NCI-H2196 treated with DMSO at 0.1 percent for 48 hours (cell line): ENCODE measurements at regions not wholly inside any gene's neighbourhood (a gene's known extent, or its start where the extent isn't known, plus 50 kb on each side); places are given as distances from the start of the nearest gene placed in this dataset.
"Not testable (repeated sequence)": the region's sequence is repeated elsewhere in the genome, so short reads cannot be mapped to it uniquely, and the experiment has no call there.

Experiments used
- DNase-seq: peaks from one replicate; lab custom pipeline; 2025; ENCODE audit not compliant: unreplicated experiment; lab: John Stamatoyannopoulos, UW

DNA sequence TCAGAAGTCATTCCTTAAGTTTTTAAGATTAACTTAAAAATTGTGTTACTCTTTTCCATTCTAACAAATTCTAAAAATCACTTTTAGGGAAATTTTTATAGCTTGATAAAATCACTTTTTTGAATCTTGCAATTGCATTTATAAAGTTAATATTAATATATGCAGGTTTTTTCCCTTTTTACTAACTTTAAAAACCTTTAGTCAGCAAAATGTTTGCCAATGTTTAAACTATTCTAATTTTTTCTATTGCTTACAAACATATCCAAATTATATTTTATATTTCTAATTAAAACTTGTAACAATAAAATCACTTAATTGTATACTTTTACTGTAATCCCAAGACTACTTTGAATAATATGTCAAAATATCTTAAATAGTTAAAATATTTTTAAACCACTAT lies 839.4 kb downstream of the TBL1XR1 start:
- DNase-seq = no peak

GRCh38 chr3:176354843-176355242 lies 842.4 kb downstream of the TBL1XR1 start:
- no peak for DNase-seq

DNA sequence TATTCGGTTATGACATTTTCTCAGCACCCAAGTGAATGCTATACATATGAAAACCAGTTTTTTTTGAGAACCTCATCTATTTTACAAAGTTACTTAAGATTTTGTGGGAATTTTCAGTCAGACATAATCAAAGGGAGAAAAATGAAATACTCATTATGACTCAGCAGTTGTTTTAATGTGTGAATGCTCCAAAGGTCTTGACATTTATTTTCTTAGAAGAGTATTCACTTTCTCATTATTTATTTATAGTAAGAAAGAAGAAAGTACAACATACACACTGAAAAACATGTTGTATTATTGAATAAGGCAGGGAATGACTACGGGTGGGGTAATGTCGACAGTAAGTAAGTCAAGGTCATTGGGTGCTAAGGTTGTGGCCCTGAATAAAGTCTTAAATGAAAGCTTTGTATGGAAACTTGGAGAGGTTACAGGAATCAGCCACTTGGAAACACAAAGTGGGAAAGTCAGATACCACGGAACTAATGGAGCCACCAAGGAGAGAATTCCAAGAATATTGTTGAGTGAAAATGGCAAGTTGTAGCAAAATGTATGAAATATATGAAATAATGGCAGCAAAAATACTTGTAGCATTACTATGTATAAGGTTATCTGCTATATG lies 844.5 kb downstream of the TBL1XR1 start:
- DNase-seq = no peak

- no peak for DNase-seq
These were observed 845.9 kb downstream of the TBL1XR1 start for GRCh38 chr3:176351408-176351807.

GRCh38 chr3:176349706-176350105 lies 847.6 kb downstream of the TBL1XR1 start:
- no peak for DNase-seq

- DNase-seq = no peak
These were observed 849.7 kb downstream of the TBL1XR1 start for GRCh38 chr3:176347424-176348146.

DNA sequence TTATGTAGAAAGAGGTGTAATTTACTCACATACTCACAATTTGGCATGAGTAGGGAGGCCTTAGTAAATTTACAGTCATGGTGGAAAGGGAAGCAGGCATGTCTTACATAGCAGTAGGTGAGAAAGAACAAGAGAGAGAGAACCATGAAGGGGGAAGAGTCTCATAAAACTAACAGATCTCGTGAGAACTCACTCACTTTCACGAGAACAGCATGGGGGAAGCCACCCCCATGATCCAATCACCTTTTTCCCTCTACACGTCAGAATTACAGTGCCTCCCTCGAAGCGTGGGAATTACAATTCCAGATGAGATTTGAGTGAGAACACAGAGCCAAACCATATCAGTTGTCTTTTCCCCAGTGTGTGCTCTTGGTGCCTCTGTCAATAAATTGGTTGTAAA lies 855.3 kb downstream of the TBL1XR1 start:
- no peak for DNase-seq

- no peak for DNase-seq
These were observed 868.6 kb downstream of the TBL1XR1 start for GRCh38 chr3:176328666-176329065.

DNA sequence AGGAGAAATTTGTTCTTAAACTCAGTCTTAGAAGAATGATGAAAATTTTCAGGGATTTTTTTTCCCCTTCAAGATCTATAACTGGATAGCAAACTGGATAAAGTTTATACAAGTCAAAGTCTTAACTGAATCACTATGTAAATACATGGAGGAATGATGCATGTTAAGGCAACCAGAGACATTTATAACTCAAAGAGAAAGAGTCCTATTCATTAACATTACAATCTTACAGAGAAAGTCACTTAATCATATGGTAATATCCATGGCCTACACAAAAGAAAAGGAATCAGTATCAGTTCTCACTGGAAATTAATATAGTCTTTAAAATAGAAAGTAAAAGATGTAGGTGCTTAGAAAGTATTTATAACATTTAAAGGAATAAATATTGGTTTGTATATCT lies 869.1 kb downstream of the TBL1XR1 start:
- no peak for DNase-seq

DNA sequence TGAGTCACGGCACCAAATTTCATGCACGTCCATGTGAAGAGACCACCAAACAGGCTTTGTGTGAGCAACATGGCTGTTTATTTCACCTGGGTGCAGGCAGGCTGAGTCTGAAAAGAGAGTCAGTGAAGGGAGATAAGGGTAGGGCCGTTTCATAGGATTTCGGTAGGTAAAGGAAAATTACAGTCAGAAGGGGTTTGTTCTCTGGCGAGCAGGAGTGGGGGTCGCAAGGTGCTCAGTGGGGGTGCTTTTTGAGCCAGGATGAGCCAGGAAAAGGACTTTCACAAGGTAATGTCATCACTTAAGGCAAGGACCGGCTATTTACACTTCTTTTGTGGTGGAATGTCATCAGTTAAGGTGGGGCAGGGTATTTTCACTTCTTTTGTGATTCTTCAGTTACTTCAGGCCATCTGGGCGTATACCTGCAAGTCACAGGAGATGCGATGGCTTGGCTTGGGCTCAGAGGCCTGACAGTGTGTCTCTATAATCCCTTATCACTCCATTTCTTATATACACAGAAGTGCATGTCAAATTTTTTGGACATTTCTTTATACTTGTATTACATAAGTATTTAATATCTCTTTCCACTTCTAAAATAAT lies 870.3 kb downstream of the TBL1XR1 start:
- not testable (repeated sequence) for DNase-seq

- not testable (repeated sequence) for DNase-seq
These were observed 875.8 kb downstream of the TBL1XR1 start for GRCh38 chr3:176321532-176321931.

- no peak for DNase-seq
These were observed 876.2 kb downstream of the TBL1XR1 start for GRCh38 chr3:176321099-176321498.

- no peak for DNase-seq
These were observed 883.9 kb downstream of the TBL1XR1 start for GRCh38 chr3:176313426-176313825.

GRCh38 chr3:176310641-176311040 lies 886.6 kb downstream of the TBL1XR1 start:
- no peak for DNase-seq

- DNase-seq = no peak
These were observed 895.0 kb downstream of the TBL1XR1 start for GRCh38 chr3:176302271-176302670.

- DNase-seq = no peak
These were observed 901.1 kb downstream of the TBL1XR1 start for GRCh38 chr3:176296066-176296597.

- no peak for DNase-seq
These were observed 904.0 kb downstream of the TBL1XR1 start for GRCh38 chr3:176293276-176293675.

- DNase-seq = no peak
These were observed 910.7 kb downstream of the TBL1XR1 start for GRCh38 chr3:176286476-176287085.

DNA sequence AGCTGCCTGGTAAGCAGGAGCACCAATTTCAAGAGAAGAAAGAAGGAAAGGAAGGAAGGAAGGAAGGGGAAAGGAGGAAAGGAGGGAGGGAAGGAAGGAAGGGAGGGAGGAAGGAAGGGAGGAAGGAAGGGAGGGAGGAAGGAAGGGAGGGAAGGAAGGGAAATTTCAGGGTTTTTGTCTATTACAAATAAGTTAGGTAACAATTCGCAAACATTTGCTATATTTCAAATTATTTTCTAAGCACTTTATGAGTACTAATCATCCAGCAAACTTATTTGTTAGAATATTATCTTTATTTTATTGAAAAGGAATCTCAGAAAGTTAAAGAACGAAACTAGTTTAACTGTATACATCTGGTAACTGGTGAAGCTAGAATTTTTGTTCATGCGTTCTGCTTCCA lies 921.7 kb downstream of the TBL1XR1 start:
- DNase-seq = no peak

DNA sequence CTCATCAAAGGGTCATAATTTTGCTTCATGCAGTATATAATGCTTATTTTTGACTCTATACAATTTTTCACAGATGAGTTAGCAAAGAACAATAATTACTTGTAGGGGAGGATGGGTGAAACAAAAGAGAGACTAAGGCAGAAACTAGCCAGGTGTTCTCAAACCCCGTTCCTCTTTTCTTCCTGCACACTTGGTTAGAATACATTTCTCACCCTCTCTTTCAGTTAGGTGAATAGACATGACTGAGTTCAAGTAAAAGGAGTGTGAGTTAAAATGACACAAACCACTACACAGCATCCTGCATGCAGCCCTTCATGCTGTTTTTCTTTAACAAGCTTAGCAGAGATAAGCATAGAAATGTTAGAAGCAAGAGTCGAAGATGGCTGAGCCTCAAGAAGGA lies 922.2 kb downstream of the TBL1XR1 start:
- DNase-seq = no peak

DNA sequence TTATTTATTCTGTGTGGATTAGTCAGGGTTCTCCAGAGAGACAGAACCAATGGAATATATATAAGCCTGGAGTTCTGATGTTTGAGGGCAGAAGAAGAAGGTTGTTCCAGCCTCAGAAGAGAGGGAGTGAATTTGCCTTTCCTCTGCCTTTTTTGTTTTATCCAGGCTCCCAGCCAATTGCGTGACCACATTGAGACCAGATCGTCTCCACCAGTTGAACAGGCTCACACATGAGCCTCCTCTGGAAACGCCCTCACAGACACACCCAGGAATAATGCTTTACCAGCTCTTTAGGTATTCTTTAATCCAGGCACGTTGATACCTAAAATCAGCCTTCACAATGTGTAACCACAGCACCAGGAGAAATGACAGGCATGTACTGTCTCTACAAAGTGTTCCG lies 923.1 kb downstream of the TBL1XR1 start:
- DNase-seq = peak; percentile 83

DNA sequence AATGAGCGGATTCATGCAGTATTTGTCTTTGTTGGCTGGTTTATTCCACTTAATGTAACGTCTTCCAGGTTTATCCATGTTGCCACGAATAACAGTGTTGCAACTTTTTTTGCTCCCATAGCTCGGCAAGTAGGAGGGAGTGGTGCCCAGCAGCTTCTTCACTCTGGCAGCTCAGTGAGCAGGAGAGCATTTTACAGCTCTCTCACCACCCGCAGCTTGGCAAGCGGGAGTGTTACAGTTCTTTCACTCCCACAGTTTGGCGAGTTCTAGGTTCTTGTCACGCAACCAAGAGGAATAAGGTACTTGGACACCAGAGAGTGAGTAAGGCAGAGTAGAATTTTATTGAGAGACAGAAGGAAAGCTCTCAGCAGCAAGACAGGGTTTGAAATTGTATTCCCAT lies 935.2 kb downstream of the TBL1XR1 start:
- DNase-seq = no peak
